ENCODE measurements at regions not wholly inside any gene's neighbourhood (a gene's known extent, or its start where the extent isn't known, plus 50 kb on each side); places are given as distances from the start of the nearest gene placed in this dataset.
"Not testable (repeated sequence)": the region's sequence is repeated elsewhere in the genome, so short reads cannot be mapped to it uniquely, and the experiment has no call there.

GRCh38 chrX:35507701-35508100 lies 290.4 kb upstream of the MAGEB16 start:
- DNase-seq (no peak), ATAC-seq (ENCODE audit: poor library complexity) (no peak)
- intact Hi-C loops (cut with DNase I) = no loop called here

- ATAC-seq (ENCODE audit: poor library complexity); DNase-seq; intact Hi-C loops (cut with DNase I): not testable (repeated sequence)
Measured at GRCh38 chrX:35548003-35548402, 250.1 kb upstream of the MAGEB16 start.

DNA sequence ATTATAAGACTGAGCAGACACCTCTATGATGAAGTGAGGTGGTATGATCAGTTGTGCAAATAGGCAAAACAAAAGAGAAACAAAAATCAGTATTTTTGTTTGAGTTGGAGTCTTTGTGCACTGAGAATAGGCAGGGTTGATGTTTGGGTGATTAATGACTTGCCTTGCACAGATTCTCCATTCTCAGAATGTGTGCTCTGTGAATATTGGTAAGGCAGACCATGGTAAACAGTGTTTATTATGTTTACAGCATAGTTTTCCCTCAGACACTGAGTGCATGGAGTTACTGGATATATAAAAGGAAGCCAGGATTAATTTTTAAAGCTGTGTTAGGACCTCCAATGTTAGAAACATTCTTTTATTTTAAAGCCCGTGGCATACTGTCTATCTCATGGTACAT lies 240.2 kb upstream of the MAGEB16 start:
- DNase-seq = no peak
- no peak for ATAC-seq (ENCODE audit: poor library complexity)
- intact Hi-C loops (cut with DNase I) = no loop called here

GRCh38 chrX:35561985-35562384 lies 236.2 kb upstream of the MAGEB16 start:
- ATAC-seq (ENCODE audit: poor library complexity) (no peak), DNase-seq (no peak)
- intact Hi-C loops (cut with DNase I) = no loop called here

- intact Hi-C loops (cut with DNase I) = no loop called here
- ATAC-seq (ENCODE audit: poor library complexity) (no peak), DNase-seq (no peak)
Measured at GRCh38 chrX:35562395-35562794, 235.7 kb upstream of the MAGEB16 start.

DNA sequence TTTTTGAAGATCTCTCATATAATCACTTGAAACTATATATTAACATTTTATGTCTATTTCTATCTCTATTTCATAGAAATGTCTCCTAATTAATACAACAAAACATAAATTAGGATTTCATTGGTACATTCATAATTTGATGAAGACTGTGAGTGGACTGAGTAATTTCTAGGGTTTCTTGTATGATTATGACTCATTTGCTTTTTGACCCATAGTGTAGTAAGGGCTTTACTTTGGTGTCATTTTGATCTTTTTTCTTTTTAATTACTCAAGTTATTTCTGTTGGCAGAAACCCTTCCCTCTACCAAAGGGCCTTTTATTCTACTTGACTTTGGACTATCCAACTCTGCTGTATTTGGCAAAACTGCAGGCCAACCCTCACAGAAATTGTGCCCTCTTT lies 207.9 kb upstream of the MAGEB16 start:
- intact Hi-C loops (cut with DNase I) = no loop called here

GRCh38 chrX:35611562-35611961 lies 186.6 kb upstream of the MAGEB16 start:
- intact Hi-C loops (cut with DNase I); ATAC-seq (ENCODE audit: poor library complexity); DNase-seq: not testable (repeated sequence)

More for the DNA sequence above, 207.9 kb upstream of the MAGEB16 start:
- no peak for DNase-seq
- no peak for ATAC-seq (ENCODE audit: poor library complexity)

- intact Hi-C loops (cut with DNase I) = no loop called here
- no peak for ATAC-seq (ENCODE audit: poor library complexity)
- no peak for DNase-seq
Measured at GRCh38 chrX:35617836-35618235, 180.3 kb upstream of the MAGEB16 start.

GRCh38 chrX:35622040-35622439 lies 176.1 kb upstream of the MAGEB16 start:
- intact Hi-C loops (cut with DNase I) = no loop called here
- ATAC-seq (ENCODE audit: poor library complexity) (no peak), DNase-seq (no peak)

DNA sequence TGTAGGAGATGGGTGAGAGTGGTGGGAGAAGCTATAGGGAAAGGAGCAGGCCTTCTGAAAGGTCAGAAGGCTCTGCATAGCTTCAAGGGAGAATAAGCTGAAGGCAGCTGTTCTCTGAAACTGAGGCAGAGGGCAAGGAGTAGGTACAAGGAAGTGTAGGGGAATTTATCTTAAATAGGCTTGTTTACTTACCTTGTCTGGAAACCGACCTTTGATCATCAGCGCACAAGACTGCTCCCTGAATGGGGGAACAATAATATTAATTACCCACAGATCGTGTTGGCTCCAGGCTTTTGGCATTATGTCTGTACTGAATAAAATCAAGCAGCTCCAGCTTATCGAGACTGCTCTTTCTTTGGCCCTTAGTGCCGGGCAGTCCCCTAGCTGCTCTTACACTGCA lies 175.5 kb upstream of the MAGEB16 start:
- ATAC-seq (ENCODE audit: poor library complexity) (no peak), DNase-seq (no peak)
- intact Hi-C loops (cut with DNase I) = no loop called here

DNA sequence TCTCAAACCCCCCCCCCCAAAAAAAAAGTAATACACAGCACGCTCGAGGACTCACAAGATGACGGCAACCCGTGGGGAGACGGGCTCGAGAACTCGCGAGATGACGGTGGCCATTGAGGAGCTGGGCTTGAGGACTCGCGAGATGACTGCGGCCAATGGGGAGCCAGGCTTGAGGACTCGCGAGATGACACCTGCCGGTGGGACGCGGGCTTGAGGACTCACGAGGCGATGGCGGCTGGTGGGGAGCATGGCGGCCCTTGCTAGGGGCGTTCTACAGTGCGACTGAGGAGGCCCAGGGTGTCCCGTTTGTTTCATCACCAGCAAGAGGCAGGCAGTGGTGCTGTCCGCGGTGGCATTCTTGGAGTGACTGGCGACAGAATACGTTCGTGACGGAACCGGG lies 172.4 kb upstream of the MAGEB16 start:
- intact Hi-C loops (cut with DNase I) = no loop called here
- DNase-seq = no peak
- no peak for ATAC-seq (ENCODE audit: poor library complexity)

DNA sequence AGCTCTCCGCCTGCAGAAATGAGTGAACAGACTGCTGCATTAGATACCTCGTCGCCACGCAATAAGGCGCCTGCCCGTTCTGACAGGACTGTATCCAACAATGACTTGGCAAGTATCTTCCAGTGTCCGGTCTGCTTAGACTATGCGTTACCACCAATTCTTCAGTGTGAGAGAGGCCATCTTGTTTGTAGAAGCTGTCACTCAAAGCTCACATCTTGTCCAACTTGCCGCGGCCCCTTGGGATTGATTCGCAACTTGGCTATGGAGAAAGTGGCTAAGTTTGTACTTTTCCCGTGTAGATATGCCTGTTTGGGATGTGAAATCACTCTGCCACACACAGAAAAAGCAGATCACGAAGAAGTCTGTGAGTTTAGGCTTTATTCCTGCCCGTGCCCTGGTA lies 172.0 kb upstream of the MAGEB16 start:
- DNase-seq (no peak), ATAC-seq (ENCODE audit: poor library complexity) (no peak)
- intact Hi-C loops (cut with DNase I) = no loop called here

GRCh38 chrX:35635971-35636370 lies 162.2 kb upstream of the MAGEB16 start:
- intact Hi-C loops (cut with DNase I); DNase-seq; ATAC-seq (ENCODE audit: poor library complexity): not testable (repeated sequence)

DNA sequence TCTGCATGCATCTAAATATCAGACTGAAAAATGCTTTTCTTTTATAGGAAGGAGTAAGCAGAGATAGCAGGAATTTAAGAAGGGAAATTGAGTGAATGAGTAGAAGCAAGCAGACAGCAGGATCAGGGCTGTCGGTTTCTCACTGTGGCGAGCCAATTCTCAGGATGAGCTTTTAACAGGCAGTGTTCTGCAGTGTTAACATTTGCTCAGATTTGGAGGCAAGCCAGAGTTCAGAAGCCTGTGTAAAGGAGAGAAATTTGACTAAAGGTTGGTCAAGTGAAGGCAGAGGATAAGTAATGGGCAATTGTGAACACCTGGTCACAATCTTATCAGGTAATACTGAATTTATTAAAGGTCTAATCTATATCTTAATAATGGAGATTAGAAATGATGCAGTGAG lies 133.3 kb upstream of the MAGEB16 start:
- intact Hi-C loops (cut with DNase I) = no loop called here
- DNase-seq (no peak), ATAC-seq (ENCODE audit: poor library complexity) (no peak)

DNA sequence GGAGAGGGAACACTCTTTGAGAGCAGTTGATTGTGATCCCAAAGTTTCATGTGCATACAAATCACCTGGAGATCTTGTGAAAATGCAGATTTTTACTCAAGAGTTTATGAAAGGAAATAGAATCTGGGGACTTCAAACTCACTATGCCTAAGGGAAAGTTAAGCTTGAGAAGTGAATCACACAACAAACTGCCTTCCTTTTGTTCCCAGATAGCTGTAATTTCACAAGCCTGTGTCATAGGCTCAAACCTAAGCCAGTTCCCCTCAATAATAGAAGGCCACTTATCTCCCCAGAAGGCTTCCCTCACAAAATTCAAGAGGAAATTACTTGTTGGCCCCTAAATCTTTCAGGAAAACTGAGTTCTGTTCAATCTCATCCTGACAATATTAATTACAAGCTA lies 132.8 kb upstream of the MAGEB16 start:
- no peak for ATAC-seq (ENCODE audit: poor library complexity)
- intact Hi-C loops (cut with DNase I) = no loop called here
- DNase-seq = no peak

DNA sequence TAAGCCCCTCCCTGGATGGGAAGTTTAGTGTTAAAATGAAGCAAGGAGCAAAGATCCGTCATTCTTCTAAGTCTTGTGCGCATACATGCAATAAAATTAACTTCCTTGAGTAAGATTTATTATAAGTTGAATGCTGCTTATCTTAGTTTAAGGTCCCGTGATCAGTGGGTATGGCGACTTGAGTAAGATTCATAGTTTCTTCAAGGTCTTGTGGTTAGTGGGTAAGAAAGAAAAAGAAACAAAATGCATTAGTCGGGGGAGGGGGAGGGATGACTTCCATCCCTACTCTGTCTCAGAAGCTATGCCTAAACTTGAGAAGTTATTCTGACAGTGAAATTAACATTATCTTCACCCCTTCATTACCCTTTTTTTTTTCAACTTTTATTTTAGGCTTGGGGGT lies 127.3 kb upstream of the MAGEB16 start:
- ATAC-seq (ENCODE audit: poor library complexity) (no peak), DNase-seq (no peak)
- intact Hi-C loops (cut with DNase I) = no loop called here

DNA sequence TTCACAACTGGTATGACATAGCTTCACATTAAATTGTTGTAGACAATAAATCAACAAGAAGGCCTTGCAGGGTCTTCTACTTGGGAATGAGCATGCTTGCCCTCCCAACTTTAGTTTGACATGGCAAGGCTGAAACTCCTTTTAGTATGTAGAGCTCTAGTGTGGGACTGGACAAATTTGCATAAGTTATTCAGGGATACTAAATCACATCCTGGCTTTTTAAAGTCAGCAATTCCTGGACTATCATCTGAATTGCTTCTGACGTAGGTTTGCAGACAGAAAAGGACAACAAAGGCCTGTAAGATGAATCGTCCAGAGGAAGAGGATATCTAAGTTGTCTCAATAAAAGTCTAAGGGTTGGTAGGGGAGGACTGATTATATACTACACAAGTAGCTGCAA lies 123.0 kb upstream of the MAGEB16 start:
- no peak for ATAC-seq (ENCODE audit: poor library complexity)
- intact Hi-C loops (cut with DNase I) = no loop called here
- no peak for DNase-seq

- ATAC-seq (ENCODE audit: poor library complexity) = no peak
- intact Hi-C loops (cut with DNase I) = no loop called here
- DNase-seq = no peak
Measured at GRCh38 chrX:35680940-35681346, 117.2 kb upstream of the MAGEB16 start.

- no peak for ATAC-seq (ENCODE audit: poor library complexity)
- DNase-seq = no peak
- intact Hi-C loops (cut with DNase I) = no loop called here
Measured at GRCh38 chrX:35682476-35682875, 115.7 kb upstream of the MAGEB16 start.

- ATAC-seq (ENCODE audit: poor library complexity) (no peak), DNase-seq (no peak)
- intact Hi-C loops (cut with DNase I) = no loop called here
Measured at GRCh38 chrX:35696760-35697234, 101.3 kb upstream of the MAGEB16 start.

DNA sequence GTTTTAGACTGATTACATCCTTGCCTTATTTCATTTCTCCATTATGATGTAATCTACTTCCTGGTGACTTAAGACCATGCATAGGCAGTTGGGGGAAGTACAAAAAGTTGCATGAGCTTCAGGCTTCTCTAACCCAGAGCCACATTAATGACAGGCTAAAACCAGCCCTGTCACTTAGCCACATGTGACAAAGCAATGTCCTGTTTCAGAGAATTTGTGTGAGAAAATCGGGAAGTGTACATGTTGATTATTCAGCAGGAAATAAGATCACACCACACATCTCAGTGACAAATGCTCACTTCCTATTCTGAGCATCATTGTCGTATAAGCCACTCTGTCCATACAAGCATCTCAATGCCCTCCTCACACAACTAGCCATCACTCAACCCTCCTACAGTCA lies 98.5 kb upstream of the MAGEB16 start:
- no peak for ATAC-seq (ENCODE audit: poor library complexity)
- intact Hi-C loops (cut with DNase I) = no loop called here

GRCh38 chrX:35700121-35700520 lies 98.0 kb upstream of the MAGEB16 start:
- DNase-seq (no peak), ATAC-seq (ENCODE audit: poor library complexity) (no peak)
- intact Hi-C loops (cut with DNase I) = no loop called here

More for the DNA sequence above, 98.5 kb upstream of the MAGEB16 start:
- no peak for DNase-seq

Measured in Right ventricle myocardium superior (tissue), 1 donor.